Motor neuron (in vitro differentiated cells): ENCODE measurements at regions not wholly inside any gene's neighbourhood (a gene's known extent, or its start where the extent isn't known, plus 50 kb on each side); places are given as distances from the start of the nearest gene placed in this dataset.
A peak's percentile ranks its signal among the peaks of the same experiment; 100 is the strongest.

Experiments
- ATAC-seq, 8 experiments: fragments of 200-7000 bp; cut with Tn5 transposase; replicated peaks in 6 of 8; 2 replicates each; pipeline ENCODE4 v1.8.0; 2021; ENCODE audit warnings: mild to moderate bottlenecking in 8 of 8, moderate library complexity in 8 of 8
- H3K27ac ChIP-seq, 2 donors: fragments of 250-450 bp; sonication (Bioruptor Pico); 2 replicates each; pipeline ENCODE4 v1.9.0; 2021; ENCODE audit warnings: antibody characterized with exemption in 2 of 2, mild to moderate bottlenecking in 2 of 2, moderate library complexity in 1 of 2
- H3K4me1 ChIP-seq, 2 donors: fragments of 250-450 bp; sonication (Bioruptor Pico); replicated peaks in 1 of 2; 2 replicates each; pipeline ENCODE4 v1.6.1; 2021; ENCODE audit warnings: antibody characterized with exemption in 2 of 2, mild to moderate bottlenecking in 2 of 2, moderate library complexity in 1 of 2
- H3K4me3 ChIP-seq, 5 donors: fragments of 250-450 bp; sonication (Bioruptor Pico); 2 replicates each; pipeline ENCODE4 v1.9.0; 2021; ENCODE audit warnings: antibody characterized with exemption in 5 of 5, mild to moderate bottlenecking in 5 of 5, moderate library complexity in 4 of 5
- WGBS, 10 experiments: fragments of 450-650 bp; shearing (Covaris generic); methylation state at CpG; one replicate each; pipeline ENCODE4 v1.0.0; 2022; 5-methylcytosine and 5-hydroxymethylcytosine counted together
- in situ Hi-C, 9 experiments: fragments of 400-800 bp; cut with MboI; loops; one replicate each; pipeline ENCODE4 v1.15.0; 2021; ENCODE audit warnings: low sequenced_read_pairs in 9 of 9, low pct_unique_long_range_greater_than_20kb in 2 of 9; ENCODE audit not compliant: unreplicated experiment in 9 of 9

GRCh38 chr12:91577586-91578539, 395.2 kb upstream of the DCN start:
- in situ Hi-C loops = no loop called here
- WGBS, 10 experiments = 3 to 73% (median 26%) methylated on average over 2 to 7 of the region's 7 CpGs
- peak overlapping the region; percentile 43 to 45 for H3K27ac ChIP-seq
- no peak overlapping the region for H3K4me3 ChIP-seq
- ATAC-seq = peak in 2 of 8 experiments; percentile 48 to 59
- peaks cover 25 to 51% of the 10 kb centered on the region in 2 donors for H3K4me1 ChIP-seq

- peaks cover 20 to 43% of the 10 kb centered on the region in 2 donors for H3K4me1 ChIP-seq
- 80 to 100% (median 100%) methylated on average over 1 of the region's 1 CpG; no CpG with 5 or more reads in 3 of the 10 experiments for WGBS, 10 experiments
- ATAC-seq = no peak
Measured at GRCh38 chr12:91576432-91576831, 393.8 kb upstream of the DCN start.

GRCh38 chr12:91575630-91576029, 393.0 kb upstream of the DCN start:
- Histone ChIP-seq H3K4me1 (peaks cover 20 to 40% of the 10 kb centered on the region in 2 donors), H3K4me3 (no peak overlapping the region), H3K27ac (no peak overlapping the region)
- in situ Hi-C loops = no loop called here
- WGBS, 10 experiments = 50 to 100% (median 92%) methylated on average over 1 to 2 of the region's 2 CpGs
- no peak for ATAC-seq

More at GRCh38 chr12:91576432-91576831, 393.8 kb upstream of the DCN start:
- in situ Hi-C loops = no loop called here
- Histone ChIP-seq H3K27ac (no peak overlapping the region), H3K4me3 (no peak overlapping the region)

- in situ Hi-C loops = loop anchor here in 2 of 9 experiments (25.0 kb wide), 2 partner anchors 188 to 562 kb away; partner anchors contain the start of gene BTG1 (in 2 of the 2)
- ATAC-seq = no peak
- Histone ChIP-seq H3K4me3 (no peak overlapping the region), H3K4me1 (peaks cover 20 to 36% of the 10 kb centered on the region in 2 donors), H3K27ac (no peak overlapping the region)
- WGBS, 10 experiments = 38 to 100% (median 79%) methylated on average over 1 to 4 of the region's 4 CpGs; no CpG with 5 or more reads in 1 of the 10 experiments
Measured at GRCh38 chr12:91574975-91575374, 392.4 kb upstream of the DCN start.

GRCh38 chr12:91574391-91574790, 391.8 kb upstream of the DCN start:
- 0 to 82% (median 46%) methylated on average over 1 of the region's 1 CpG; no CpG with 5 or more reads in 2 of the 10 experiments for WGBS, 10 experiments
- peak in 7 of 8 experiments; percentile 9 to 49 (median 38) for ATAC-seq
- H3K27ac ChIP-seq = no peak overlapping the region
- in situ Hi-C loops = loop anchor here in 2 of 9 experiments (25.0 kb wide), 2 partner anchors 187 to 563 kb away; partner anchors contain the start of gene BTG1 (in 2 of the 2)
- H3K4me3 ChIP-seq = no peak overlapping the region
- peaks cover 18 to 30% of the 10 kb centered on the region in 2 donors for H3K4me1 ChIP-seq

- WGBS, 10 experiments = 60 to 100% (median 81%) methylated on average over 1 to 3 of the region's 3 CpGs; no CpG with 5 or more reads in 2 of the 10 experiments
- in situ Hi-C loops = loop anchor here in 2 of 9 experiments (25.0 kb wide), 2 partner anchors 186 to 564 kb away; partner anchors contain the start of gene BTG1 (in 2 of the 2)
- no peak overlapping the region for H3K27ac ChIP-seq
- no peak overlapping the region for H3K4me3 ChIP-seq
- peaks cover 5 to 15% of the 10 kb centered on the region in 2 donors for H3K4me1 ChIP-seq
- peak in 4 of 8 experiments; percentile 48 to 60 (median 54) for ATAC-seq
Measured at GRCh38 chr12:91572869-91573268, 390.3 kb upstream of the DCN start.

GRCh38 chr12:91567100-91567485, 384.5 kb upstream of the DCN start:
- Histone ChIP-seq H3K4me3 (no peak overlapping the region), H3K4me1 (peaks cover 6 to 8% of the 10 kb centered on the region in 2 donors), H3K27ac (no peak overlapping the region)
- WGBS, 10 experiments = 86 to 100% (median 100%) methylated on average over 1 to 2 of the region's 2 CpGs; no CpG with 5 or more reads in 1 of the 10 experiments
- in situ Hi-C loops = loop anchor here in 2 of 9 experiments (25.0 kb wide), 2 partner anchors 180 to 570 kb away; partner anchors contain the start of gene BTG1 (in 2 of the 2)
- ATAC-seq = no peak

- H3K4me3 ChIP-seq = no peak overlapping the region
- WGBS, 10 experiments = 63 to 96% (median 85%) methylated on average over 2 to 6 of the region's 6 CpGs; no CpG with 5 or more reads in 1 of the 10 experiments
- in situ Hi-C loops = loop anchor here in 2 of 9 experiments (25.0 kb wide), 2 partner anchors 179 to 571 kb away; partner anchors contain the start of gene BTG1 (in 2 of the 2)
- H3K4me1 ChIP-seq = peaks cover 6 to 8% of the 10 kb centered on the region in 2 donors
- ATAC-seq = no peak
- H3K27ac ChIP-seq = no peak overlapping the region
Measured at GRCh38 chr12:91566328-91567099, 383.9 kb upstream of the DCN start.

GRCh38 chr12:91565846-91566245, 383.2 kb upstream of the DCN start:
- H3K4me3 ChIP-seq = no peak overlapping the region
- no peak overlapping the region for H3K27ac ChIP-seq
- H3K4me1 ChIP-seq = peaks cover 6 to 8% of the 10 kb centered on the region in 2 donors
- WGBS, 10 experiments = 17 to 100% (median 43%) methylated on average over 1 of the region's 1 CpG
- no peak for ATAC-seq
- in situ Hi-C loops = loop anchor here in 2 of 9 experiments (25.0 kb wide), 2 partner anchors 179 to 571 kb away; partner anchors contain the start of gene BTG1 (in 2 of the 2)

- in situ Hi-C loops = loop anchor here in 2 of 9 experiments (25.0 kb wide), 2 partner anchors 178 to 572 kb away; partner anchors contain the start of gene BTG1 (in 2 of the 2)
- 20 to 87% (median 66%) methylated on average over 2 to 4 of the region's 4 CpGs; no CpG with 5 or more reads in 2 of the 10 experiments for WGBS, 10 experiments
- no peak overlapping the region for H3K27ac ChIP-seq
Measured at GRCh38 chr12:91565246-91565645, 382.6 kb upstream of the DCN start.

GRCh38 chr12:91563011-91563765, 380.6 kb upstream of the DCN start:
- Histone ChIP-seq H3K4me3 (no peak overlapping the region), H3K4me1 (peaks cover 6 to 8% of the 10 kb centered on the region in 2 donors), H3K27ac (no peak overlapping the region)
- WGBS, 10 experiments = 76 to 100% (median 92%) methylated on average over 1 to 4 of the region's 4 CpGs; no CpG with 5 or more reads in 1 of the 10 experiments
- ATAC-seq = peak in 1 of 8 experiments; percentile 11
- in situ Hi-C loops = loop anchor here in 2 of 9 experiments (25.0 kb wide), 2 partner anchors 176 to 574 kb away; partner anchors contain the start of gene BTG1 (in 2 of the 2)

More at GRCh38 chr12:91565246-91565645, 382.6 kb upstream of the DCN start:
- no peak overlapping the region for H3K4me3 ChIP-seq
- peaks cover 6 to 8% of the 10 kb centered on the region in 2 donors for H3K4me1 ChIP-seq
- peak in 2 of 8 experiments; percentile 23 to 72 for ATAC-seq
